Stimulated activated CD8-positive, alpha-beta memory T cell treated with anti-CD3 and anti-CD28 coated beads, Interleukin-15, amount 100 ng/mL, for 24 hours (primary cell): ENCODE measurements at regions not wholly inside any gene's neighbourhood (a gene's known extent, or its start where the extent isn't known, plus 50 kb on each side); places are given as distances from the start of the nearest gene placed in this dataset.
"Not testable (repeated sequence)": the region's sequence is repeated elsewhere in the genome, so short reads cannot be mapped to it uniquely, and the experiment has no call there.

Source experiments
- DNase-seq: peaks from one replicate; pipeline ENCODE4 v3.0.0-alpha.2; 2020; ENCODE audit warnings: low read depth

- no peak for DNase-seq
These were observed 1017.6 kb downstream of the TYW1 start for GRCh38 chr7:68014031-68014736.

GRCh38 chr7:68015122-68015977 is 1018.7 kb downstream of the TYW1 start:
- DNase-seq, result no peak

GRCh38 chr7:68015978-68016532 is 1019.4 kb downstream of the TYW1 start:
- DNase-seq, result no peak

GRCh38 chr7:68020102-68020501 is 1023.5 kb downstream of the TYW1 start:
- DNase-seq, result no peak

GRCh38 chr7:68025369-68025768 is 1028.7 kb downstream of the TYW1 start:
- DNase-seq, result no peak

- no peak for DNase-seq
These were observed 1033.9 kb downstream of the TYW1 start for GRCh38 chr7:68030530-68030929.

- DNase-seq, result no peak
These were observed 1034.7 kb downstream of the TYW1 start for GRCh38 chr7:68031180-68031943.

- DNase-seq, result no peak
These were observed 1042.1 kb downstream of the TYW1 start for GRCh38 chr7:68038621-68039314.

GRCh38 chr7:68041554-68041953 is 1044.9 kb downstream of the TYW1 start:
- no peak for DNase-seq

GRCh38 chr7:68043546-68043945 is 1046.9 kb downstream of the TYW1 start:
- DNase-seq, result no peak

GRCh38 chr7:68050627-68051026 is 1054.0 kb downstream of the TYW1 start:
- DNase-seq, result no peak

GRCh38 chr7:68058014-68058413 is 1061.4 kb downstream of the TYW1 start:
- no peak for DNase-seq

- DNase-seq, result no peak
These were observed 1066.5 kb downstream of the TYW1 start for GRCh38 chr7:68063171-68063570.

GRCh38 chr7:68065581-68065980 is 1068.9 kb downstream of the TYW1 start:
- DNase-seq, result no peak

- no peak for DNase-seq
These were observed 1071.2 kb downstream of the TYW1 start for GRCh38 chr7:68067845-68068244.

- no peak for DNase-seq
These were observed 1074.4 kb downstream of the TYW1 start for GRCh38 chr7:68070992-68071391.

GRCh38 chr7:68073701-68074100 is 1077.1 kb downstream of the TYW1 start:
- DNase-seq, result no peak

- no peak for DNase-seq
These were observed 1077.6 kb downstream of the TYW1 start for GRCh38 chr7:68074242-68074641.

- no peak for DNase-seq
These were observed 1081.6 kb downstream of the TYW1 start for GRCh38 chr7:68078157-68078710.

- DNase-seq, result not testable (repeated sequence)
These were observed 1085.7 kb downstream of the TYW1 start for GRCh38 chr7:68082066-68082960.
